HEK293T (cell line): ENCODE measurements at regions not wholly inside any gene's neighbourhood (a gene's known extent, or its start where the extent isn't known, plus 50 kb on each side); places are given as distances from the start of the nearest gene placed in this dataset.

Experiments used
- CTCF ChIA-PET: fragments of 350-600 bp; formaldehyde crosslinking; extraction: SDS; loops from one replicate; lab custom pipeline; 2021; ENCODE audit warnings: antibody characterized with exemption, inconsistent platforms; lab: Yijun Ruan, JAX
- POLR2A ChIA-PET: fragments of 350-600 bp; formaldehyde crosslinking; extraction: SDS; loops from one replicate; lab custom pipeline; 2020; ENCODE audit warnings: antibody characterized with exemption, inconsistent platforms; lab: Yijun Ruan, JAX
- DNase-seq: peaks from one replicate; pipeline ENCODE4 v3.0.0; 2012; ENCODE audit warnings: mixed read lengths; ENCODE audit errors: extremely low spot score
- ARNT ChIP-seq: fragments of 450-650 bp; IDR thresholded peaks from 2 replicates; pipeline ENCODE4 v1.6.1; 2017; ENCODE audit warnings: mild to moderate bottlenecking
- BHLHE40 ChIP-seq: fragments of 450-650 bp; IDR thresholded peaks from 2 replicates; pipeline ENCODE4 v1.6.1; 2016; ENCODE audit warnings: mild to moderate bottlenecking, moderate library complexity, borderline replicate concordance
- CTBP1 ChIP-seq: fragments of 450-650 bp; IDR thresholded peaks from 2 replicates; pipeline ENCODE4 v1.6.1; 2016; ENCODE audit warnings: borderline replicate concordance
- ELF4 ChIP-seq: fragments of 450-650 bp; IDR thresholded peaks from 2 replicates; pipeline ENCODE4 v1.6.1; 2017; ENCODE audit warnings: antibody characterized with exemption
- FOXA1 ChIP-seq: fragments of 450-650 bp; IDR thresholded peaks from 2 replicates; pipeline ENCODE4 v1.6.1; 2016; ENCODE audit warnings: mild to moderate bottlenecking
- FOXK2 ChIP-seq: fragments of 450-650 bp; IDR thresholded peaks from 2 replicates; pipeline ENCODE4 v1.6.1; 2016; ENCODE audit warnings: mild to moderate bottlenecking
- FOXM1 ChIP-seq: fragments of 450-650 bp; IDR thresholded peaks from 2 replicates; pipeline ENCODE4 v1.6.1; 2017; ENCODE audit warnings: mild to moderate bottlenecking, borderline replicate concordance
- HDGF ChIP-seq: fragments of 450-650 bp; IDR thresholded peaks from 2 replicates; pipeline ENCODE4 v1.6.1; 2017; ENCODE audit warnings: antibody characterized with exemption, borderline replicate concordance
- L3MBTL2 ChIP-seq: fragments of 450-650 bp; conservative IDR thresholded peaks from 2 replicates; pipeline ENCODE4 v1.6.1; 2016; ENCODE audit warnings: mild to moderate bottlenecking
- LEF1 ChIP-seq: fragments of 450-650 bp; IDR thresholded peaks from 2 replicates; pipeline ENCODE4 v1.6.1; 2017; ENCODE audit warnings: mild to moderate bottlenecking, borderline replicate concordance
- NFRKB ChIP-seq: fragments of 450-650 bp; IDR thresholded peaks from 2 replicates; pipeline ENCODE4 v1.6.1; 2016; ENCODE audit warnings: mild to moderate bottlenecking, moderate library complexity
- PKNOX1 ChIP-seq: fragments of 450-650 bp; IDR thresholded peaks from 2 replicates; pipeline ENCODE4 v1.6.1; 2016
- SP1 ChIP-seq: fragments of 450-650 bp; IDR thresholded peaks from 2 replicates; pipeline ENCODE4 v1.6.1; 2017
- SUZ12 ChIP-seq: fragments of 450-650 bp; IDR thresholded peaks from 2 replicates; pipeline ENCODE4 v1.6.1; 2016; ENCODE audit warnings: mild to moderate bottlenecking
- TARDBP ChIP-seq: fragments of 450-650 bp; IDR thresholded peaks from 2 replicates; pipeline ENCODE4 v1.6.1; 2016
- ZNF384 ChIP-seq: fragments of 450-650 bp; IDR thresholded peaks from 2 replicates; pipeline ENCODE4 v1.6.1; 2016

- ChIA-PET POLR2A (no interaction called here), CTCF (no interaction called here)
- TF ChIP-seq SP1, result no peak
- no peak for TF ChIP-seq FOXM1
- TF ChIP-seq TARDBP, result no peak
- no peak for TF ChIP-seq SUZ12
- TF ChIP-seq ELF4, result no peak
- TF ChIP-seq HDGF, result no peak
- TF ChIP-seq L3MBTL2, result no peak
- TF ChIP-seq BHLHE40, result no peak
- TF ChIP-seq LEF1, result no peak
- no peak for DNase-seq
Measured at GRCh38 chr2:2998971-2999370, 378.6 kb downstream of the EIPR1 start.

- no peak for DNase-seq
- ChIA-PET CTCF (no interaction called here), POLR2A (no interaction called here)
- TF ChIP-seq HDGF (no peak), L3MBTL2 (no peak), SUZ12 (no peak), TARDBP (no peak), BHLHE40 (no peak), ARNT (no peak), FOXA1 (no peak), FOXM1 (no peak), ELF4 (no peak), ZNF384 (no peak), SP1 (no peak), PKNOX1 (no peak), FOXK2 (no peak), CTBP1 (no peak), LEF1 (no peak), NFRKB (no peak)
Measured at GRCh38 chr2:2993172-2993692, 384.4 kb downstream of the EIPR1 start.

- CTCF ChIA-PET, result no interaction called here
- POLR2A ChIA-PET, result no interaction called here
- DNase-seq, result no peak
- no peak for TF ChIP-seq PKNOX1
- no peak for TF ChIP-seq ZNF384
- TF ChIP-seq SUZ12, result no peak
- TF ChIP-seq LEF1, result no peak
- TF ChIP-seq TARDBP, result no peak
- no peak for TF ChIP-seq L3MBTL2
- TF ChIP-seq ELF4, result no peak
- no peak for TF ChIP-seq FOXA1
- TF ChIP-seq NFRKB, result no peak
- TF ChIP-seq BHLHE40, result no peak
- no peak for TF ChIP-seq CTBP1
- no peak for TF ChIP-seq FOXM1
- no peak for TF ChIP-seq ARNT
Measured at GRCh38 chr2:2992634-2993033, 385.0 kb downstream of the EIPR1 start.

- TF ChIP-seq FOXK2 (no peak), FOXA1 (no peak), TARDBP (no peak), HDGF (no peak), ARNT (no peak), BHLHE40 (no peak), FOXM1 (no peak), L3MBTL2 (no peak), CTBP1 (no peak), SP1 (no peak)
- POLR2A ChIA-PET, result no interaction called here
- CTCF ChIA-PET, result no interaction called here
- no peak for DNase-seq
Measured at GRCh38 chr2:2985020-2985419, 392.6 kb downstream of the EIPR1 start.

- TF ChIP-seq SP1 (no peak), CTBP1 (no peak), L3MBTL2 (no peak), SUZ12 (no peak), FOXM1 (no peak), ELF4 (no peak), HDGF (no peak), LEF1 (no peak), ZNF384 (no peak)
- no peak for DNase-seq
- CTCF ChIA-PET, result no interaction called here
- POLR2A ChIA-PET, result no interaction called here
Measured at GRCh38 chr2:2981000-2981399, 396.6 kb downstream of the EIPR1 start.

GRCh38 chr2:2974982-2975381 is 402.6 kb downstream of the EIPR1 start:
- POLR2A ChIA-PET, result no interaction called here
- no peak for TF ChIP-seq ELF4
- no peak for TF ChIP-seq LEF1
- no peak for TF ChIP-seq FOXA1
- TF ChIP-seq TARDBP, result no peak
- no peak for TF ChIP-seq FOXK2
- TF ChIP-seq CTBP1, result no peak
- no peak for TF ChIP-seq PKNOX1
- TF ChIP-seq BHLHE40, result no peak
- no peak for TF ChIP-seq SP1
- DNase-seq, result no peak
- CTCF ChIA-PET, result interaction anchor here (0.6 kb wide), 1 partner anchor 673 kb away, joined by 3 read pairs; no protein-coding TSS in a partner anchor
